Mesothelial cell of epicardium (in vitro differentiated cells): ENCODE measurements at regions not wholly inside any gene's neighbourhood (a gene's known extent, or its start where the extent isn't known, plus 50 kb on each side); places are given as distances from the start of the nearest gene placed in this dataset.

Experiments used
- DNase-seq, 2 experiments: peaks; one replicate each; pipeline ENCODE4 v3.0.0; 2021; ENCODE audit warnings: low spot score in 2 of 2; ENCODE audit not compliant: unreplicated experiment in 2 of 2
- H3K27ac Mint-ChIP-seq: 2 replicates; pipeline ENCODE4 v1.8.0; 2021; ENCODE audit warnings: mixed read lengths
- H3K27me3 Mint-ChIP-seq: 2 replicates; pipeline ENCODE4 v1.8.0; 2021; ENCODE audit warnings: low read depth, mixed read lengths
- H3K36me3 Mint-ChIP-seq: 2 replicates; pipeline ENCODE4 v1.8.0; 2021; ENCODE audit warnings: mixed read lengths
- H3K4me1 Mint-ChIP-seq: 2 replicates; pipeline ENCODE4 v1.8.0; 2021; ENCODE audit warnings: mixed read lengths
- H3K4me3 Mint-ChIP-seq: 2 replicates; pipeline ENCODE4 v1.8.0; 2021; ENCODE audit warnings: mild to moderate bottlenecking, moderate library complexity, mixed read lengths
- H3K9me3 Mint-ChIP-seq: 2 replicates; pipeline ENCODE4 v1.8.0; 2021; ENCODE audit warnings: mixed read lengths
- TF ChIP-seq, protein P1 (sequence below): fragments of 200-600 bp; sonication (generic); IDR thresholded peaks from one replicate; pipeline ENCODE4 v1.5.0; 2021; ENCODE audit warnings: antibody characterized with exemption; ENCODE audit not compliant: unreplicated experiment

DNA sequence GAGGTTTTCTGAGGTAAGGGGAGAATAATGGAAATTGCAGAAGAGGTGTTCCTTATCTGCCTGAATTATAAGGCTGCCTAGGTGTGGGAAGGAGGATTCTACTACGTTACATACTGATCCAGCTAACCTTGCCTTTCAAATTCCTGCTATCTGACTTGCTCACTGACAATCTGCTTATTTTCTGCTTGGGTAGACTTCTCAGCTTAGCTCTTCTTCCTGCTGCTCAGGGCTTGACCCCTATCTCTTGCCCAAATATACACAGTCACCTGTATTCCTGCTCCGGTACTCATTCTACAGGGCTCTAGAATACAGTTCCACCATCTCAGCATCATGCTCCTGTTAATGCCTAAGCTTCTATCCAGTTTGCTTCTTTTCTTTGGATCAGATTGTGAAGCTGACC lies 1607.6 kb downstream of the OLFM4 start:
- DNase-seq, result no peak
- no peaks in the 10 kb centered on the region for H3K9me3 Mint-ChIP-seq
- TF ChIP-seq, protein P1, sequence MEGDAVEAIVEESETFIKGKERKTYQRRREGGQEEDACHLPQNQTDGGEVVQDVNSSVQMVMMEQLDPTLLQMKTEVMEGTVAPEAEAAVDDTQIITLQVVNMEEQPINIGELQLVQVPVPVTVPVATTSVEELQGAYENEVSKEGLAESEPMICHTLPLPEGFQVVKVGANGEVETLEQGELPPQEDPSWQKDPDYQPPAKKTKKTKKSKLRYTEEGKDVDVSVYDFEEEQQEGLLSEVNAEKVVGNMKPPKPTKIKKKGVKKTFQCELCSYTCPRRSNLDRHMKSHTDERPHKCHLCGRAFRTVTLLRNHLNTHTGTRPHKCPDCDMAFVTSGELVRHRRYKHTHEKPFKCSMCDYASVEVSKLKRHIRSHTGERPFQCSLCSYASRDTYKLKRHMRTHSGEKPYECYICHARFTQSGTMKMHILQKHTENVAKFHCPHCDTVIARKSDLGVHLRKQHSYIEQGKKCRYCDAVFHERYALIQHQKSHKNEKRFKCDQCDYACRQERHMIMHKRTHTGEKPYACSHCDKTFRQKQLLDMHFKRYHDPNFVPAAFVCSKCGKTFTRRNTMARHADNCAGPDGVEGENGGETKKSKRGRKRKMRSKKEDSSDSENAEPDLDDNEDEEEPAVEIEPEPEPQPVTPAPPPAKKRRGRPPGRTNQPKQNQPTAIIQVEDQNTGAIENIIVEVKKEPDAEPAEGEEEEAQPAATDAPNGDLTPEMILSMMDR, result no peak
- no peak overlapping the region for H3K27ac Mint-ChIP-seq
- H3K4me3 Mint-ChIP-seq, result no peak overlapping the region
- no peaks in the 10 kb centered on the region for H3K36me3 Mint-ChIP-seq
- no peaks in the 10 kb centered on the region for H3K27me3 Mint-ChIP-seq
- H3K4me1 Mint-ChIP-seq, result peaks cover 6% of the 10 kb centered on the region

DNA sequence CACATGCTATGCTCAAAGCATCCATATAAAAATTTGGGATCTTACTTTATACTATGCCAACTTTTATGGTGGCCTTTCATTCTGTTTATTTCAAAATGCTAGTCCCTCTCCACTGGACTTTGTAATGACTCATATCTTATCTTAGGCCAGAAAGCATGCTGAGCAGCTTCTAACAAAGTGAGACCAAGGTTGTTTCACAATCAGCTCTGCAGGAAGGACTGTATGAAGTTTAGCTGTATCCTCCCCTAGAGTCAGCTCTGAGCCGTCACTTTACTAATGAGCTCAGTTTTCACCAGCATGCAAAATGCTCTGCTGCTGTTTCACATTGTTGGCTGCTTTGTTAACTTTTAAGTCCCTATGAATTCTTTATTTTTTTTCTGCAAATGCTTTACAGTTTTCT lies 1608.8 kb downstream of the OLFM4 start:
- H3K4me3 Mint-ChIP-seq, result no peak overlapping the region
- TF ChIP-seq, protein P1, result no peak

DNA sequence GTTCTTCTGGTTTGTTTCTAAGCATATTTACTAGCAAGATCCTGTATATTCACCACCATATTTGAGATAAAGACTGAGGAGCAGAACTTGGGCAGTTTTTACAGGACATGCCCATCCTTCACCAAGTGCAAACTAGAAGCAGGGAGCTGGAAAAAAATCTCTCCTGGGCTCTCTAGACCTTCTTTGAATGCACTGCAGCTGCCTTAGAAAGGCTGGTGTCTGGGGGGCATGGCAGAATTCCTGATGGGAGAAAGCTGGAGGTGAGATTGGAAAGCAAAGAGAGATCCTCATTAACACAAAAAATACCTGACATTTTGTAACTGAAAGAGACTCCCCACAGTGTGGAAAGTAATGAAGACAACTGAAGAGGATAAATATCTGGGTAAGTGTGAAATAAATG lies 1612.1 kb downstream of the OLFM4 start:
- Mint-ChIP-seq H3K9me3 (no peaks in the 10 kb centered on the region), H3K36me3 (no peaks in the 10 kb centered on the region), H3K27ac (no peak overlapping the region), H3K27me3 (no peaks in the 10 kb centered on the region), H3K4me1 (peaks cover 6% of the 10 kb centered on the region), H3K4me3 (no peak overlapping the region)
- TF ChIP-seq, protein P1, result no peak
- no peak for DNase-seq

More for the DNA sequence above, 1608.8 kb downstream of the OLFM4 start:
- Mint-ChIP-seq H3K27me3 (no peaks in the 10 kb centered on the region), H3K36me3 (no peaks in the 10 kb centered on the region), H3K27ac (no peak overlapping the region), H3K4me1 (peaks cover 6% of the 10 kb centered on the region), H3K9me3 (no peaks in the 10 kb centered on the region)
- no peak for DNase-seq

DNA sequence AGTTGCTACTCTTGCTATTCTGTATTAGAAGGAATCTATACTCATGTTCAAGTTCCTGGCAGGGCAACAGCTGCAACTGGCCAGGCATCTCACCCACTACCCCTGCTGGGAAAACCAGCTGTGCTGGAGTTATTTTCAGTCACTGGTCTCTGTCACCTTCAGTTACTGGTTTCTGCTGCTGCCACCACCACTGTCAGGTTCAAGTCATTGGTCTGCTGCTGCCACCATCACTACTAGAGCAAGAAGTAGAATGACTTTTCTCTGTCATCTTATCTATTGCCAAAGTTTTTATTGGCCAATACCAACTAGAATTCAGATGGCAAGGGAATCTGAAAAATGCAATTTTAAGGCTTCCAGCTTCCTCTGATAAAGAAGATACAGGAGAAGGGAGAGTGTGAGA lies 1615.2 kb downstream of the OLFM4 start:
- H3K9me3 Mint-ChIP-seq, result no peaks in the 10 kb centered on the region
- no peaks in the 10 kb centered on the region for H3K27me3 Mint-ChIP-seq
- H3K27ac Mint-ChIP-seq, result no peak overlapping the region
- TF ChIP-seq, protein P1, result no peak
- H3K4me3 Mint-ChIP-seq, result no peak overlapping the region
- no peak for DNase-seq
- H3K4me1 Mint-ChIP-seq, result peaks cover 11% of the 10 kb centered on the region
- no peaks in the 10 kb centered on the region for H3K36me3 Mint-ChIP-seq

DNA sequence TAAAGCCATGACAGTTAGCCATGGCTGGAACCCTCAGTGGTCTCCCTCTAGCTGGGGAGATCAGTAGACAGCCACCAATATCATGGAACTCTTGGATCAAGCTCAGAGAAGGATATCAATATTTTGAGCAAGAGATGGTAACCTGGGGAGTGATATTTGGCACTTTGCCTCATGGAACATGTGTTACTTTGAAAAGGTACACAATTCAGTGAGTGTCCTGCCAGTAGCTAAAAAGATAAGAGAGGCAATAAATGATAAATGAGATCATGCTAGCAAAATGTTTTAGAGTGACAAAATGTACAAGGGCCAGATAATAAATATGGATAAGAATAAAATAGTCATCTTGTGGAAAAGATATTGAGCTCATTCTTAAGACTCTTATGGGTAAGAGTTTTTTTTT lies 1618.7 kb downstream of the OLFM4 start:
- Mint-ChIP-seq H3K4me1 (peaks cover 11% of the 10 kb centered on the region), H3K36me3 (no peaks in the 10 kb centered on the region)

More for the DNA sequence above, 1618.7 kb downstream of the OLFM4 start:
- no peak for DNase-seq
- Mint-ChIP-seq H3K27ac (no peak overlapping the region), H3K27me3 (no peaks in the 10 kb centered on the region), H3K4me3 (no peak overlapping the region), H3K9me3 (peaks cover 3% of the 10 kb centered on the region)
- TF ChIP-seq, protein P1, result no peak
